GM11168 (cell line): ENCODE measurements at regions not wholly inside any gene's neighbourhood (a gene's known extent, or its start where the extent isn't known, plus 50 kb on each side); places are given as distances from the start of the nearest gene placed in this dataset.

ENCODE experiments used
- in situ Hi-C: fragments of 300-500 bp; cut with MboI; formaldehyde crosslinking; loops from one replicate; pipeline ENCODE4 v1.12.0; 2022; ENCODE audit warnings: low sequenced_read_pairs; ENCODE audit not compliant: unreplicated experiment

- in situ Hi-C loops = no loop called here
Observed at GRCh38 chr2:11987151-11987550, 240.7 kb downstream of the LPIN1 start.

DNA sequence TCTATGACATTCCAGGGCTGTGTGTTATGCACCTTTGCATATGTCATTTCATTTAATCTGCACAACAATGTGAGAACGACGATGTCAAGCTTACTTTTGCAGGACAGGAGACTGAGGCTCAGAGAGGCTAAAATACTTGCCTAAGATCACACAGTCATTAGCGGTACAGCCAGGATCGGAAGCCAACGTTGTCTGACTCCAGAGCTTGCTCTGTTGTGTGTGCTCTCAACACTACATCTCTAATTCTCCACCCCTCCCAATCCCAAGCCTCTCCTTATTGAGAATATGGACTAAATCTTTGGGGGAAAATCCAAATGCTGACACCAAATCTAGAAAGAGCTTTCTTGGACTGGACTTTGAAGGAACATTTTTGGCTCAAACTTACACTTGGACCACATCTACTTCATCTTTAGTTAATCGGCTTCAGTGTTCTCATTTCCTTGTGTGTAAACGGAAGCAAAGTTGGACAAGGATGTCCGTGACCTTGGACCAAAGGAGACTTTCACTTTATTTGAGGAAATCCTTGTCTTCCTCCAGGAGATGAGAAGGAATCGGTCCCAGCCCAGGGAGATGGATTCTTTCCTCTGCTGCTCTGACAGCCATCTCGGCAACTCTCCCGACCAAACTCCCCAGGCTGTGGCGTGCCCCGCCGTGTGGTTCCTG is 242.4 kb downstream of the LPIN1 start:
- in situ Hi-C loops = no loop called here

DNA sequence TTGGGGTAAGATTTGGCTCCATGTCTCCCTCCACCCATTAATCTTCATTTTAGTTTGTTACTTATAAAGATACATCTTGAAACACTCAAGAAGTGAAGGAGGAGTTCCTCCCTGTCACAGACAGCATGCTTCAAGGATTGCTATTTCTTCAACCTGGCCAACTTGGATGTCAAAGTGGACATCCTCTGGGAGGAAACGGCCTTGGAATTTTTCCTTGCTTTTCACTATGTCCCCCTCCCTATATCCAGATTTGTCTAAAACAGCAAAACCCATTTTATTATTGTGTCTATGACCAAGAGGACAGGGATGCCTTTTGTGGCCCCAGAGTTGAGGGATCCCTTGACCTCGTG is 242.9 kb downstream of the LPIN1 start:
- in situ Hi-C loops = no loop called here

DNA sequence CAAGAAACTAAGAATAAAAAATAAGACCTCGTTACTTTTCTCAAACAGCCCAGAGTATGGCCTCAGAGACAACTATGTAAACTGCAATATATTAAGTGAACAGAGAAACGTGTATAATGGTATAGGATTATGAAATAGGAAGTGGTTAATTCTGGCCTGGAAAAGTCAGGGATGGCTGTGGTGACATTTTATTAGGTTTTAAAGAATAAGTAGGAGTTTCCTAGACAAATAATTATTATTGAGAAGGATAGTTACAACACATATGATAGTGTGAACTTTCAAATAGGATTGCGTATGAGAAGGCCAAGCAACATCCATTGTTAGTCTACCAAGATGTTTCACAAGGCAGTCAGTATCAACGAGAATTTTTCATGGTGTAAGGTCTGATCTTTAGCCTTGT is 244.1 kb downstream of the LPIN1 start:
- in situ Hi-C loops = no loop called here

DNA sequence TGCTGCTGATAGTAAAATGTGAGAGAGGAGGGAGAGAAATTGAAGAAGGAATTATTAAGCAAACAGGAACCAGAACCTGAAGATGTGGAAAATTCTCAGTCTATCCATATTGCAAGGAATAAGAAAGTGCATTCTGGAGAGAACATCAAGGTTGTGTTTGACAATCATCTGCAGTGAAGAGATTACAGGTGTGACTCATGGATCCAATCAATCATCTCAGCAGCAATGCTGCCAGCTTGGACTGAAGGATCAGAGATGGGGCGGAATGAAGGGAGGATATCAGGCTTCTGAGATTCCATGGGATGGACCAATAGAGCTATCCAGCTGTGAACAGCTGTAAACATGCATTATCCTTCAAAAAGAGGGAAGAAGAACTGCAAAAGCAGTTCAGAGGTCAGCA is 247.3 kb downstream of the LPIN1 start:
- in situ Hi-C loops = no loop called here

DNA sequence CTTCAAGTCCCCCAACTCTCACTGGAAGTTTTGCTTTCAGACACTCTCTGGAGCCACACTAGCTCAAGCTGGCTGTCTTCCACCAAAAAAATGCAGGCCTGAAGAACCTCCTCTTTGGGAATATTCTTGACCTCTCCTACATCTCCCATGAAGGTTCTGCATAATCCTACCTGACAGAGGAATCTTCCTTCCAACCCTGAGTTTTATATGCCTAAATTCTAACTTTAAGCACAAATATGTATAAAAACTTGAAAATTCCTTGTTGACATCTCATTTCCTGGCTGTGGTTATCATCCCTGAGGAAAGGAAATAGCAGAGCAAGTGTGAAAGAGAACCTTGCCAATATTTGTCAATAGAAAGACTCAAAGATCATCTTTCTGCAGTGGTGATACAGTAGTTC is 249.0 kb downstream of the LPIN1 start:
- in situ Hi-C loops = no loop called here

GRCh38 chr2:11996618-11997017 is 250.2 kb downstream of the LPIN1 start:
- in situ Hi-C loops = no loop called here

DNA sequence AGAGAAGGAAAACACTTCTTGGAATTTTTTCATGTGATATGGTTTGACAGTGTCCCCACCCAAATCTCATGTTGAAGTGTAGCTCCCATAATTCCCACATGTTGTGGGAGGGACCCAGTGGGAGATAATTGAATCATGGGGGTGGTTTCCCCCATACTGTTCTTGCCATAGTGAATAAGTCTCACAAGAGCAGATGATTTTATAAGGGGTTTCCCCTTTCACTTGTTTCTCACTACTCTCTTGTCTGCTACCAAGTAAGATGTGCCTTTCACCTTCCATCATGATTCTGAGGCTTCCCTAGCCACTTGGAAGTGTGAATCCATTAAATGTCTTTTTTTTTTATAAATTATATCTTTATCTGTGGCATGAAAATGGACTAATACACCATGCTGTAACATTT is 250.7 kb downstream of the LPIN1 start:
- in situ Hi-C loops = no loop called here

DNA sequence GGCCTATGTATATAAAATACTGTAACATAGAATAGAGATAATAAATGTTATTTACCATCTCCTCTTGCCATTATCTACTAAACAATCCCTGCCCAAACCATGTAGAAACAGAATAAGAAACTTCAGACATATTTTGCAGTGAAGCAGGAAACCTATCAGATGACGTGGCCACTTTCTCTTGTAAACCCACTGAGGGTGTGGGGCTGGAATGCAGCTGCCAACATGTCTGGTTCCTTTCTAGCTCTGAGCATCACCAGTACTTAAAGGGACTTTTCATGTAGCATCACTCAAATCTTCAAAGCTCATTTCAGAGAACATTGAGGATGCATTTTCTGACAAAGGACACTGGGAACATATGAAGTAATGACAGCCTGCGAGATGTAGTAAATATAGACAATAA is 251.8 kb downstream of the LPIN1 start:
- in situ Hi-C loops = no loop called here

DNA sequence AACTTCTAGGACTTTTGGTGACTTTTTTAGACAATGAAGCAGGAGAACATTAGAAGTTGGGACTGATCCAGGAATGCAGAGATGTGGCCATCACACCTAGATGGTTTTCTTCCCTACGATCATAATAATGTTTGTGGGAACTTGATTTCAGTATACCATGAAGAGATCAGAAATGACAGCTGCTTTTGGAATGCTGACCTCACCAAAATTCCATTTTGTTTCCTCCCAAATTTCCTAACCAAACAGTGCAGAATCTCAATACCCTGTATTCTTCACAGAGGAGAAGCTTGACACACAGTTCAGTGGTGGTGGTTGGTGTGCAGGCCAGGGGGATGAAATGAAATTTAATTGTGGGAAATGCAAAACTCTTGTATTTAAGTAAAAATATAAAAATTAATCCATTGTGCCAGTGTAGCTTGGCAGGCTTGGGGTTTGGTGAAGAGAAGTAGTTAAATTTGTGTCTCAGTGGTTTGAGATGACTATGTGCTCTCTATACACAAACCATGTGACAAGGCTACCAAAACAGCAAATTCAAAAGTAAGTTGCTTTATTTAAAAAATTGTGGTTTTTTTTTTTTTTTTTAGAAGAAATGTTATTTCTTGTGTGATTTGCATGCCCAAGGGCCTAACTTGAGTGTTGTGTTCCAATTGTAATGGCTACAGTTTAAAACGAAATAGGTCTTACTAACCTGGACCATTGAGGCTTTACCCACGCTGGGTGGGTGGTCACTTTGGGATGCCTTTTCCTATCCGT is 252.4 kb downstream of the LPIN1 start:
- in situ Hi-C loops = no loop called here

DNA sequence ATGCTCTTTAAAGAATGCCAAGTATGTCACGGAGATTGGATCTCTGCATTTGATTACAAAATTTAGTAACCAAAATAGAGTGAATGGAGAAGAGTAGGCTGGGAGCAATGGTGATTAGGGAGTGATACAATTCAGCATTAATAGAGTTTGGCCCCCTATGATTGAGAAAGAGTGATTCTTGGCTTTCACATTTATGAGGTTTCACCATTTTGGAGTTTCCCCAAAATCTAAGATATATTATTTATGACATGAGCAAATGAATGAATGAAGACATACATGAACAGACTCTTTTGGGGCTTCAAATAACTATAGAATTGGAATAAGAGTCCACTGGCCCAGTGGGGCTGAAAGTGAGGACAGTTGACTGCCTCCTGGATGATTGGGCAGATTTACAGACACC is 255.2 kb downstream of the LPIN1 start:
- in situ Hi-C loops = no loop called here

- in situ Hi-C loops = no loop called here
Observed at GRCh38 chr2:12002215-12002614, 255.8 kb downstream of the LPIN1 start.

DNA sequence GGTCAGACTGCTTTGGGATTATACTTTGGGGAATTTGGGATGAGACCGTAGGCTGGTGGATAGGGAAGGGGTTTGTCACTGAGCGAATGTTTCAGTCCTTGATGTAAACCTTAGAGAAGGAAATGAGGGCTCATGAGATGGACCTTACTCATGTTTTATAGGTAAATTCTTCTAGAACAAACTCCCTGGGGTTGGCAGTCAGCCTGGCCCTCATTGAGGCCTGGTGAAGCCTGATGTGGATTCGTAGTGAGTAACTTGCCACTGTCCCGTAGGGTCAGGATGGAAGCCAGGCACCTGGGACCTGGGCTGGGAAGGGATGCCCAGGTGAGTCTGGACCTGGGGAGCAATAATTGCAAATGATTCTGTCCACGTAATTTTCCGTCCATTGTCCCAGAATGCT is 258.3 kb downstream of the LPIN1 start:
- in situ Hi-C loops = no loop called here

GRCh38 chr2:12005886-12006681 is 259.7 kb downstream of the LPIN1 start:
- in situ Hi-C loops = no loop called here

DNA sequence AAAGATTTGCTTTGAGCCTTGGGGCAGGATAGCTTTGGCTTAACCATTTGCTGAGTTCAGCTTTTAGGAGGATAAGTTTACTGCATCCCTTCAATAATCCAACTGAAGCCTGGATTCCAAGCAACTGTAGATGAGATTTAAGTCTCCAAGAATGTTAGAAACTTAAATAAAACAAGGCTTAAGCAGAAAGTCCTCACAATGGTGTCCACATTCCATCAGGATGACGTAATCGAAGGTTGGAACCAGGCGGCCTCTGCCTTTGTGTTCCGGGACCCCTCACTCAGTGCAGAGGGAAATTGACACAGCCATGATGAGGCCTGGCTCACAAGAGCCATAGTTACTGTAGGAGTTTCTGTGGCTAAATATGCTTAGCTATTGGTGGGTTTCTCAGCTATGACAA is 260.4 kb downstream of the LPIN1 start:
- in situ Hi-C loops = no loop called here

DNA sequence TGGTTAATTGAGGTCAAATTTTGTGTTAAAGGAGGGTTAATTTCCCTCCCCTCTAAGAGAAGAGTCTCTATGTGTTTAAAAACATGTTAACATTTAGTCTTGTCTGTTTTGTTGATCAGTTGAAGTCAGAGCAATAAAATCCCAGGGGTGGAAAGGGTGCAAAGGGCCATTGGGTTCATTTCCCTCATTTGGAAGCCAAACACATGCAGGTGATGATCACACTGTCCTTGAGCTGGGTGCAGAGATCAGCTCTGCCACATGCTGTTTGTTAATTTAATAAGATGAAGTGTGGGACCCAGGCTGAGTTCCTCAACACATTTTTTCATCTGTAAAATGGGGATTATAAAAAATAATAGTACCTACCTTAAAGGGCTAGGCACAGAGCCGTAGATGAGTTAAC is 260.9 kb downstream of the LPIN1 start:
- in situ Hi-C loops = no loop called here

DNA sequence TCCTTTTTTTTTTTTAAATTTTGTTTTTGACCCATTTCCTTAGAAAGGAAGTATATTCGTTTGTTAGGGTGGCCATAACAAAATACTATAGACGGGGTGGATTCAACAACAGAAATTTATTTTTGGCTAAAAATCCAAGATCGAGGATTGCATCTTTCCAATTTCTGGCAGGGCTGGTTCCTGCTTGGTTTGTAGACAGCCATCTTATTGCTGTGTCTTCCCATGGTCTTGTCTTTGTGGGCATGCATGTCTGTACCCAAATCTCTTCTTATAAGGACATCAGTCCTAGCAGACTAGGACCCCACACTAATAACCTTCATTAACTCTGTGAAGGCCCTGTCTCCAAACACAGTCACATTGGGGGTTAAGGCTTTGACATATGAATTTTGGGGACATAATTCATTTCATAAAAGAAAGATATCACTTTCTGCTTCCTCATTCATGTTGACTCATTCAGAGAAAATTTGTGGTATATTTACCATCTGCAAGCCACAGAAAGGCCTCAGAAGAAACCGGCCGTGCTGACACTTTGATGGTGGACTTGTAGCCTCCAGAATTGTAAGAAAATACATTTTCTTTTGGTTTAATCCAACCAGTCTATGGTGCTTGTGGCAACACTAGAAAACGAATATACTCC is 262.1 kb downstream of the LPIN1 start:
- in situ Hi-C loops = no loop called here

DNA sequence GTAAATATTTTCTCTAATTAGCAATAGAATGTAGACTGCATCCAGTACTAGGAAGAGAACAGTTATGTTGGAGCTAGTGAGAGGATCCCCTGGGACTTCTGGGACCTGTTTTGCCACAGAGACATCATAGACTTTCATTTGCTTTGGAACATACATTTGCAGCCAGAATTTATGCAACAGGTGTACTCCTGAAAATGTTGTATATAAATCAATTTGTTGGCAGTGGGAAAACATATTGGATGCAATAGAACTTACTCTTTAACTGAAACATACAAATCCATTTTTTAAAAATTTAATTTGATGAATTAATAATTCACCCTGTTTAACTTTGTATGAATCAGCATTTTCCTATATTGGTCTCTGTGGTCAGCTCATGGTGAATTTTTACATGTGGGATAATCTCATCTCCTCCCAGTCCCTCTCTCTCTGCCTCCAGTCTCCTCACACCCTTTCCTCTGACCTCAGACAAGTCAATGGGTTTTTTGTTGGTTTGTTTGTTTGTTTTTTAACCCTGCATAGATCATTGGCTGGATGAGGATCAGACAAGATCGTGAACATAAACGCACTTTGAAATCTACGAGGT is 263.0 kb downstream of the LPIN1 start:
- in situ Hi-C loops = no loop called here

DNA sequence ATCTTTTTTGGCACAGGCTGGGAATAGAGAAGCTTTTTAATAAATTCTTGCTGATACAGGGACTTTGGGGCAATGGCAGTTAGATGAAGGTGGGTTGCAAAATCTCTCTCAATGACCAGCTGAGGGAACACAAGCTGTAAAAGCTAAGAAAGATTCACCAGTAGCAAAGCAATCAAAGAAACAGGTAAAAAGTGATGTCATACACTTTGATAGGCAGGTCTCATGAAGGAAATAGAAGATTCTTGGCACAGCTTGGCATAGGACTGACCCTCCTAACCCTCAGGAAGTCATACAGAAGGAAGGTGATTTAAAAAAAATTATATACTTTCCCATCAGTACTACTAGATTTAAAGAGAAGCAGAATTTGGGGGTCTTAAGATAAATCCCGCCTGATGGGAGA is 263.6 kb downstream of the LPIN1 start:
- in situ Hi-C loops = no loop called here

- in situ Hi-C loops = no loop called here
Observed at GRCh38 chr2:12010779-12011178, 264.3 kb downstream of the LPIN1 start.
